ENCODE measurements at regions not wholly inside any gene's neighbourhood (a gene's known extent, or its start where the extent isn't known, plus 50 kb on each side); places are given as distances from the start of the nearest gene placed in this dataset.

DNA sequence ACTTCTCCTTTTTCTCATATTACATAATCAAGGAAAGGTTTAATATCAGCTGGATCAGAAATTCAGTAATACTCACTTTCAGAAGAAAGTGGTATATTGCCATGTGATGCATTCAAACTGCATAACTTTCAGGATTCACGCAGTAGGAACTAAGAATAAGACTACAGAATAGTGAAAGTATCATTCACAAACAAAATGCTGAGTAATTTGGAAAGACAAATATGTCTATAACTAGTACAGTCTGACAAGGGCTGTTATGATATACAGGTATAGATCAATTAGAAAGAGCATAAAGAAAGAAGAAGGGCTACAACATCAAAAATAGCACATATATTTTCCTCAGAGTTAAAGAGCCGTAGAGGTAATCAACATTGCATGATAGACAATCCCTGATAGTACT, 871.5 kb upstream of the TMPRSS15 start:
- Mint-ChIP-seq H3K4me1 (ENCODE audit: low read depth, unreplicated experiment) (no peaks in the 10 kb centered on the region), H3K36me3 (ENCODE audit: low read depth, unreplicated experiment) (no peaks in the 10 kb centered on the region), H3K27ac (ENCODE audit: unreplicated experiment) (no peak overlapping the region), H3K4me3 (ENCODE audit: unreplicated experiment) (no peak overlapping the region), H3K27me3 (ENCODE audit: low read depth, unreplicated experiment) (no peaks in the 10 kb centered on the region), H3K9me3 (ENCODE audit: unreplicated experiment) (no peaks in the 10 kb centered on the region)
- no peak for DNase-seq (ENCODE audit: low read depth)
- no peak overlapping the region for H3K4me3 ChIP-seq (ENCODE audit: insufficient read depth, low read depth, low read length)
- no peak overlapping the region for H3K27ac ChIP-seq (ENCODE audit: low read depth, low read length)
- H3K9ac ChIP-seq (ENCODE audit: low read length), result no peak overlapping the region
- H3K4me2 ChIP-seq (ENCODE audit: low read length), result no peak overlapping the region
- H2AFZ ChIP-seq (ENCODE audit: low read depth, low read length), result no peak overlapping the region
- no peaks in the 10 kb centered on the region for H3K4me1 ChIP-seq (ENCODE audit: insufficient read depth, low read length)
- H3K27me3 ChIP-seq (ENCODE audit: insufficient read depth, low read length), result no peaks in the 10 kb centered on the region
- peaks cover 6% of the 10 kb centered on the region for H3K9me3 ChIP-seq (ENCODE audit: insufficient read depth, low read depth, low read length)
- no peak for FAIRE-seq
- no peaks in the 10 kb centered on the region for H4K20me1 ChIP-seq (ENCODE audit: insufficient read depth, low read length)
- H3K79me2 ChIP-seq (ENCODE audit: insufficient read depth, low read length), result no peaks in the 10 kb centered on the region
- H3K36me3 ChIP-seq (ENCODE audit: insufficient read depth, low read length), result no peaks in the 10 kb centered on the region
- TF ChIP-seq EZH2 (IDR thresholded peaks at IDR 0.05; ENCODE audit: insufficient read depth, low read length), result no peak
- TF ChIP-seq, protein P1, sequence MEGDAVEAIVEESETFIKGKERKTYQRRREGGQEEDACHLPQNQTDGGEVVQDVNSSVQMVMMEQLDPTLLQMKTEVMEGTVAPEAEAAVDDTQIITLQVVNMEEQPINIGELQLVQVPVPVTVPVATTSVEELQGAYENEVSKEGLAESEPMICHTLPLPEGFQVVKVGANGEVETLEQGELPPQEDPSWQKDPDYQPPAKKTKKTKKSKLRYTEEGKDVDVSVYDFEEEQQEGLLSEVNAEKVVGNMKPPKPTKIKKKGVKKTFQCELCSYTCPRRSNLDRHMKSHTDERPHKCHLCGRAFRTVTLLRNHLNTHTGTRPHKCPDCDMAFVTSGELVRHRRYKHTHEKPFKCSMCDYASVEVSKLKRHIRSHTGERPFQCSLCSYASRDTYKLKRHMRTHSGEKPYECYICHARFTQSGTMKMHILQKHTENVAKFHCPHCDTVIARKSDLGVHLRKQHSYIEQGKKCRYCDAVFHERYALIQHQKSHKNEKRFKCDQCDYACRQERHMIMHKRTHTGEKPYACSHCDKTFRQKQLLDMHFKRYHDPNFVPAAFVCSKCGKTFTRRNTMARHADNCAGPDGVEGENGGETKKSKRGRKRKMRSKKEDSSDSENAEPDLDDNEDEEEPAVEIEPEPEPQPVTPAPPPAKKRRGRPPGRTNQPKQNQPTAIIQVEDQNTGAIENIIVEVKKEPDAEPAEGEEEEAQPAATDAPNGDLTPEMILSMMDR (IDR thresholded peaks at IDR 0.05; ENCODE audit: insufficient read depth, low read depth, low read length), result no peak

GRCh38 chr21:19276665-19277064, 873.1 kb upstream of the TMPRSS15 start:
- Histone ChIP-seq H3K4me3 (ENCODE audit: insufficient read depth, low read depth, low read length) (no peak overlapping the region), H3K9me3 (ENCODE audit: insufficient read depth, low read depth, low read length) (peaks cover 6% of the 10 kb centered on the region), H3K4me2 (ENCODE audit: low read length) (no peak overlapping the region), H3K79me2 (ENCODE audit: insufficient read depth, low read length) (no peaks in the 10 kb centered on the region), H3K4me1 (ENCODE audit: insufficient read depth, low read length) (no peaks in the 10 kb centered on the region), H4K20me1 (ENCODE audit: insufficient read depth, low read length) (no peaks in the 10 kb centered on the region), H3K9ac (ENCODE audit: low read length) (no peak overlapping the region), H3K36me3 (ENCODE audit: insufficient read depth, low read length) (no peaks in the 10 kb centered on the region), H2AFZ (ENCODE audit: low read depth, low read length) (no peak overlapping the region), H3K27ac (ENCODE audit: low read depth, low read length) (no peak overlapping the region), H3K27me3 (ENCODE audit: insufficient read depth, low read length) (no peaks in the 10 kb centered on the region)
- no peaks in the 10 kb centered on the region for H3K36me3 Mint-ChIP-seq (ENCODE audit: low read depth, unreplicated experiment)
- H3K4me1 Mint-ChIP-seq (ENCODE audit: low read depth, unreplicated experiment), result no peaks in the 10 kb centered on the region
- H3K9me3 Mint-ChIP-seq (ENCODE audit: unreplicated experiment), result no peaks in the 10 kb centered on the region
- no peak for DNase-seq (ENCODE audit: low read depth)
- no peak for FAIRE-seq
- H3K4me3 Mint-ChIP-seq (ENCODE audit: unreplicated experiment), result no peak overlapping the region
- TF ChIP-seq EZH2 (IDR thresholded peaks at IDR 0.05; ENCODE audit: insufficient read depth, low read length), result no peak
- TF ChIP-seq, protein P1 (IDR thresholded peaks at IDR 0.05; ENCODE audit: insufficient read depth, low read depth, low read length), result no peak
- no peak overlapping the region for H3K27ac Mint-ChIP-seq (ENCODE audit: unreplicated experiment)
- no peaks in the 10 kb centered on the region for H3K27me3 Mint-ChIP-seq (ENCODE audit: low read depth, unreplicated experiment)

- Mint-ChIP-seq H3K4me1 (ENCODE audit: low read depth, unreplicated experiment) (no peaks in the 10 kb centered on the region), H3K9me3 (ENCODE audit: unreplicated experiment) (no peaks in the 10 kb centered on the region), H3K36me3 (ENCODE audit: low read depth, unreplicated experiment) (no peaks in the 10 kb centered on the region), H3K27ac (ENCODE audit: unreplicated experiment) (no peak overlapping the region), H3K4me3 (ENCODE audit: unreplicated experiment) (no peak overlapping the region), H3K27me3 (ENCODE audit: low read depth, unreplicated experiment) (no peaks in the 10 kb centered on the region)
- no peak overlapping the region for H3K9ac ChIP-seq (ENCODE audit: low read length)
- no peaks in the 10 kb centered on the region for H3K4me1 ChIP-seq (ENCODE audit: insufficient read depth, low read length)
- no peaks in the 10 kb centered on the region for H3K9me3 ChIP-seq (ENCODE audit: insufficient read depth, low read depth, low read length)
- no peaks in the 10 kb centered on the region for H4K20me1 ChIP-seq (ENCODE audit: insufficient read depth, low read length)
- H3K27me3 ChIP-seq (ENCODE audit: insufficient read depth, low read length), result no peaks in the 10 kb centered on the region
- no peak for FAIRE-seq
- DNase-seq (ENCODE audit: low read depth), result no peak
- H3K36me3 ChIP-seq (ENCODE audit: insufficient read depth, low read length), result no peaks in the 10 kb centered on the region
- no peaks in the 10 kb centered on the region for H3K79me2 ChIP-seq (ENCODE audit: insufficient read depth, low read length)
- H3K27ac ChIP-seq (ENCODE audit: low read depth, low read length), result no peak overlapping the region
- H3K4me3 ChIP-seq (ENCODE audit: insufficient read depth, low read depth, low read length), result no peak overlapping the region
- H3K4me2 ChIP-seq (ENCODE audit: low read length), result no peak overlapping the region
- no peak overlapping the region for H2AFZ ChIP-seq (ENCODE audit: low read depth, low read length)
- TF ChIP-seq, protein P1 (IDR thresholded peaks at IDR 0.05; ENCODE audit: insufficient read depth, low read depth, low read length), result no peak
- TF ChIP-seq EZH2 (IDR thresholded peaks at IDR 0.05; ENCODE audit: insufficient read depth, low read length), result no peak
Observed at GRCh38 chr21:19286876-19287275, 883.3 kb upstream of the TMPRSS15 start.

Measured in astrocyte (in vitro differentiated cells and primary cell).